Endodermal cell (in vitro differentiated cells): ENCODE measurements at regions not wholly inside any gene's neighbourhood (a gene's known extent, or its start where the extent isn't known, plus 50 kb on each side); places are given as distances from the start of the nearest gene placed in this dataset.
A peak's percentile ranks its signal among the peaks of the same experiment; 100 is the strongest.

Source experiments
- DNase-seq: peaks from one replicate; pipeline ENCODE4 v3.0.0-alpha.2; 2017
- H3K27ac ChIP-seq: 2 replicates; pipeline ENCODE4 v1.5.1; 2013; ENCODE audit warnings: mild to moderate bottlenecking, low read depth, low read length, moderate library complexity
- H3K27me3 ChIP-seq: 2 replicates; pipeline ENCODE4 v1.6.1; 2013; ENCODE audit warnings: mild to moderate bottlenecking, low read length, moderate library complexity; ENCODE audit not compliant: insufficient read depth, control insufficient read depth, poor library complexity, severe bottlenecking
- H3K36me3 ChIP-seq: 2 replicates; pipeline ENCODE4 v1.7.0; 2013; ENCODE audit warnings: mild to moderate bottlenecking, low read length, moderate library complexity; ENCODE audit not compliant: control insufficient read depth, insufficient read depth
- H3K4me1 ChIP-seq: one replicate; pipeline ENCODE4 v1.7.0; 2013; ENCODE audit warnings: low read length; ENCODE audit not compliant: control insufficient read depth, insufficient read depth
- H3K4me3 ChIP-seq: 2 replicates; pipeline ENCODE4 v1.5.1; 2013; ENCODE audit warnings: mild to moderate bottlenecking, low read length, moderate library complexity
- H3K9ac ChIP-seq: 2 replicates; pipeline ENCODE4 v1.6.1; 2013; ENCODE audit warnings: mild to moderate bottlenecking, low read length, moderate library complexity; ENCODE audit not compliant: poor library complexity, severe bottlenecking; ENCODE audit errors: extremely low read depth
- H3K9me3 ChIP-seq: 2 replicates; pipeline ENCODE4 v1.6.1; 2013; ENCODE audit warnings: mild to moderate bottlenecking, low read length, moderate library complexity; ENCODE audit not compliant: control insufficient read depth
- H3K27ac Mint-ChIP-seq: 2 replicates; pipeline ENCODE4 v1.8.0; 2020; ENCODE audit warnings: mixed read lengths
- H3K27me3 Mint-ChIP-seq: 2 replicates; pipeline ENCODE4 v1.8.0; 2021; ENCODE audit warnings: mild to moderate bottlenecking, mixed read lengths; ENCODE audit not compliant: insufficient read depth
- H3K36me3 Mint-ChIP-seq: 2 replicates; pipeline ENCODE4 v1.8.0; 2020; ENCODE audit warnings: low read depth, mixed read lengths
- H3K4me1 Mint-ChIP-seq: 2 replicates; pipeline ENCODE4 v1.8.0; 2020; ENCODE audit warnings: mixed read lengths
- H3K4me3 Mint-ChIP-seq: 2 replicates; pipeline ENCODE4 v1.8.0; 2020; ENCODE audit warnings: mild to moderate bottlenecking, moderate library complexity, mixed read lengths
- H3K9me3 Mint-ChIP-seq: 2 replicates; pipeline ENCODE4 v1.8.0; 2020; ENCODE audit warnings: mild to moderate bottlenecking, mixed read lengths
- WGBS, 2 experiments: methylation state at CpG; one replicate each; pipeline versions ENCODE4 v1.1.5 to v1.1.7; 2013; ENCODE audit warnings: missing lambda C conversion rate in 2 of 2, mixed read lengths in 1 of 2; ENCODE audit not compliant: insufficient coverage in 1 of 2, insufficient read length in 1 of 2; 5-methylcytosine and 5-hydroxymethylcytosine counted together
- TF ChIP-seq, protein P1 (sequence below): fragments of 200-600 bp; sonication (generic); conservative IDR thresholded peaks from 2 replicates; pipeline ENCODE4 v1.5.0; 2021; ENCODE audit warnings: antibody characterized with exemption, mild to moderate bottlenecking

DNA sequence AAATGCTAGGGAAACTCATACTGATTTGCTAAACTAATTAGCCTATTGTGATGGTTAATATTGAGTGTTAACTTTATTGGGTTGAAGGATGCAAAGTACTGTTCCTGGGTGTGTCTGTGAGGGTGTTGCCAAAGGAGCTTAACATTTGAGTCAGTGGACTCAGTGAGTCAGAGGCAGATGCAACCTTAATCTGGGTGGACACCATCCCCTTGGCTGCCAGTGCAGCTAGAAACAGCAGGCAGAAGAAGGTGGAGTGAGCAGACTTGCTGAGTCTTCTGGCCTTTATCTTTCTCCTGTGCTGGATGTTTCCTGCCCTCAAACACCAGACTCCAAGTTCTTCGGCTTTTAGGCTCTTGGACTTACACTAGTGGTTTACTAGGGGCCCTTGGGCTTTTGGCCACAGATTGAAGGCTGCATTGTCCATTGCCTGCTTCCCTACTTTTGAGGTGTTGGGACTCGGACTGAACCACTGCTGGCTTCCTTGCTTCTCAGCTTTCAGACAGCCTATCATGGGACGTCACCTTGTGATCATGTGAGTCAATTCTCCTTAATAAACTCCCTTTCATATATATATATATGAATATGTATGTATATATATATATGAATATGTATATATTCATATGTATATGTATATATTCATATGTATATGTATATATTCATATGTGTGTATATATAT lies 69.7 kb downstream of the RPRM start:
- no peak overlapping the region for H3K4me3 ChIP-seq
- no peaks in the 10 kb centered on the region for H3K27me3 ChIP-seq
- H3K36me3 Mint-ChIP-seq: no peaks in the 10 kb centered on the region
- peaks cover 9% of the 10 kb centered on the region for H3K9me3 ChIP-seq
- peaks cover 32% of the 10 kb centered on the region for H3K4me1 Mint-ChIP-seq
- no peak overlapping the region for H3K27ac Mint-ChIP-seq
- 87% methylated on average over 3 of the region's 3 CpGs; no CpG with 5 or more reads in 1 of the 2 experiments for WGBS, 2 experiments
- TF ChIP-seq, protein P1, sequence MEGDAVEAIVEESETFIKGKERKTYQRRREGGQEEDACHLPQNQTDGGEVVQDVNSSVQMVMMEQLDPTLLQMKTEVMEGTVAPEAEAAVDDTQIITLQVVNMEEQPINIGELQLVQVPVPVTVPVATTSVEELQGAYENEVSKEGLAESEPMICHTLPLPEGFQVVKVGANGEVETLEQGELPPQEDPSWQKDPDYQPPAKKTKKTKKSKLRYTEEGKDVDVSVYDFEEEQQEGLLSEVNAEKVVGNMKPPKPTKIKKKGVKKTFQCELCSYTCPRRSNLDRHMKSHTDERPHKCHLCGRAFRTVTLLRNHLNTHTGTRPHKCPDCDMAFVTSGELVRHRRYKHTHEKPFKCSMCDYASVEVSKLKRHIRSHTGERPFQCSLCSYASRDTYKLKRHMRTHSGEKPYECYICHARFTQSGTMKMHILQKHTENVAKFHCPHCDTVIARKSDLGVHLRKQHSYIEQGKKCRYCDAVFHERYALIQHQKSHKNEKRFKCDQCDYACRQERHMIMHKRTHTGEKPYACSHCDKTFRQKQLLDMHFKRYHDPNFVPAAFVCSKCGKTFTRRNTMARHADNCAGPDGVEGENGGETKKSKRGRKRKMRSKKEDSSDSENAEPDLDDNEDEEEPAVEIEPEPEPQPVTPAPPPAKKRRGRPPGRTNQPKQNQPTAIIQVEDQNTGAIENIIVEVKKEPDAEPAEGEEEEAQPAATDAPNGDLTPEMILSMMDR: no peak
- peaks cover 4% of the 10 kb centered on the region for H3K36me3 ChIP-seq
- no peaks in the 10 kb centered on the region for H3K27me3 Mint-ChIP-seq
- H3K4me3 Mint-ChIP-seq: no peak overlapping the region
- no peak overlapping the region for H3K27ac ChIP-seq
- no peak for DNase-seq
- H3K4me1 ChIP-seq: peaks cover 5% of the 10 kb centered on the region
- H3K9ac ChIP-seq: no peak overlapping the region
- H3K9me3 Mint-ChIP-seq: no peaks in the 10 kb centered on the region

DNA sequence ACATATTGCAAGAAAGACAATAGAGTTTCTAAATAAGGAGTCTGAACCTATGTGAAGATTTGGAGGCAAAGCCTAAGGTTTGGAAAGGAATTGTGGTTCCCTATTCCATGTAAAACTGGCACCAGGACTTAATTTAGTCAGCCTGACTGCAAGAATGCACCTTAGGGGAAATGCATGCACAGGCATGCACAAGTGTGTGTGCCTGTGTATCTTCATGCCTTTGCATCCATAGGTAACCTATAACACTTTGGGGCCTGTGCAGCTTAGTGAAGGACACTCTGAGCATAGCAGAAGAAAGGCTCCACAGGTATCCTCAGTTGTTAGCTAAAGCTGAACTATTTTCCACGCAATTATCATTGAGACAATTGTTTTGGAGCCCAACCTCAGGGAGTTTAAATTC lies 73.4 kb downstream of the RPRM start:
- no peaks in the 10 kb centered on the region for H3K27me3 ChIP-seq
- Mint-ChIP-seq H3K27ac (no peak overlapping the region), H3K27me3 (no peaks in the 10 kb centered on the region), H3K9me3 (peaks cover 8% of the 10 kb centered on the region), H3K4me3 (peak overlapping the region; percentile 79), H3K4me1 (peaks cover 23% of the 10 kb centered on the region), H3K36me3 (no peaks in the 10 kb centered on the region)
- H3K36me3 ChIP-seq: no peaks in the 10 kb centered on the region
- H3K4me3 ChIP-seq: peak overlapping the region; percentile 86
- H3K27ac ChIP-seq: no peak overlapping the region
- peaks cover 9% of the 10 kb centered on the region for H3K9me3 ChIP-seq
- 83% methylated on average over 1 of the region's 1 CpG; no CpG with 5 or more reads in 1 of the 2 experiments for WGBS, 2 experiments
- peaks cover 5% of the 10 kb centered on the region for H3K4me1 ChIP-seq
- TF ChIP-seq, protein P1: no peak
- no peak for DNase-seq
- H3K9ac ChIP-seq: no peak overlapping the region

DNA sequence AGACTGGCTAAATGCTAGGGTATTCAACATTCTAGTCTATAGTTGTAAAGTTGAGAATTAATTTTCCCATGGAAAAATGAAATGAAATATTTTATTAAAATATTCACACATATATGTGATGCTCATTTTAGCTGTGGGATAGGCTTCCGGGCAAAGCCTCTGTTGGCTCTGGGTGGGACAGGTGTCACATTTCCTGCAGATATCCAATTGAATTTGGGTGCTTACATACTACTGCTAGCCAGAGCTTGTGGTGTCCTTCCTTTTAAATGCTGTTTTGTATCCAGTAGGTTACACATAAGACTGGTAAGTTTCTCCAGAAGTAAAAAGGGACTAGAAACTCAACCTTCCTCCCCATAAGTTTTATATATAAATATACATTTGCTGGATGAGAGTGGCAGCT lies 73.8 kb downstream of the RPRM start:
- Mint-ChIP-seq H3K4me3 (peak overlapping the region; percentile 79), H3K36me3 (no peaks in the 10 kb centered on the region), H3K4me1 (peaks cover 22% of the 10 kb centered on the region), H3K27ac (no peak overlapping the region), H3K27me3 (no peaks in the 10 kb centered on the region), H3K9me3 (peaks cover 10% of the 10 kb centered on the region)
- no peaks in the 10 kb centered on the region for H3K27me3 ChIP-seq
- H3K9ac ChIP-seq: no peak overlapping the region
- peaks cover 9% of the 10 kb centered on the region for H3K9me3 ChIP-seq
- 67 to 83% methylated on average over 1 of the region's 1 CpG for WGBS, 2 experiments
- H3K4me1 ChIP-seq: peaks cover 5% of the 10 kb centered on the region
- no peak overlapping the region for H3K27ac ChIP-seq
- peak overlapping the region; percentile 86 for H3K4me3 ChIP-seq
- no peak for DNase-seq
- TF ChIP-seq, protein P1: no peak
- H3K36me3 ChIP-seq: no peaks in the 10 kb centered on the region
